ENCODE measurements at regions not wholly inside any gene's neighbourhood (a gene's known extent, or its start where the extent isn't known, plus 50 kb on each side); places are given as distances from the start of the nearest gene placed in this dataset.

DNA sequence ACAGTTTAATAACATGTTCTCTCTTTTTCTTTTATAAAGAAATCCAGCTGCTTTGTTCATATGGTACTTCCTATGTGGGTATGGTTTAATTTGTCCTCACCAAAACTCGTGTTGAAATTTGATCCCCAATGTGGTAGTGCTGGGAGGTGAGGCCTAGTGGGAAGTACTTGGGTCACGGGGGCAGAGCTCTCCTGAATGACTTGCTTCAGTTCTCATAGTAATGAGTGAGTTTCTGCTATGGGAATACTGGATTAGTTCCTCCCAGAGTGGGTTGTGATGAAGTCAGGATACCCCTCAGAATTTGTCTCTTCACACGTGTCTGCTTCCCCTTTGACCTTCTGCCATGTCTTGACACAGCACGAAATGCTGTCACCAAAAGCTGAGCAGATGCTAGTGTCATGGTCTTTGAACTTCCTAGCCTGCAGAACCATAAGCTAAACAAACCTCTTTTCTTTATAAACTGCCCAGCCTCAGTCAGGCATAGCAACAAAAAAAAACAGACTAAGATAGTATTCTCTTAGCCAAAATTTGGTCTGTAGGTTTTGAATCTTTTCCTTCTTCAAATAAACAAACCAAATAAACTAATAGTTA, 87.8 kb upstream of the HS3ST5 start:
- TF ChIP-seq CTCF (IDR thresholded peaks at IDR 0.05; ENCODE audit: low read length), result no peak
- TF ChIP-seq EZH2 (IDR thresholded peaks at IDR 0.05; ENCODE audit: borderline replicate concordance, low read length), result no peak

Measured in OCI-LY1 (cell line).